Psoas muscle (tissue), 7 donors: ENCODE measurements at regions not wholly inside any gene's neighbourhood (a gene's known extent, or its start where the extent isn't known, plus 50 kb on each side); places are given as distances from the start of the nearest gene placed in this dataset.

Source experiments
- ATAC-seq, 4 donors: fragments of 200-7000 bp; cut with Tn5 transposase; one replicate each; pipeline ENCODE4 v1.9.1; 2020; ENCODE audit warnings: moderate library complexity in 3 of 4, mild to moderate bottlenecking in 2 of 4
- DNase-seq, 2 donors: peaks; one replicate each; pipeline ENCODE4 v3.0.0-alpha.2; 2020
- H3K27ac ChIP-seq: fragments of 200-600 bp; one replicate; pipeline ENCODE4 v1.8.0; 2022
- H3K27me3 ChIP-seq, 3 donors: fragments of 200-600 bp in 1 of 3; one replicate each; pipeline versions ENCODE4 v1.6.1 to v1.8.0; 2013 to 2022; ENCODE audit warnings: low read length in 2 of 3, mild to moderate bottlenecking in 2 of 3, moderate library complexity in 1 of 3; ENCODE audit not compliant: insufficient read depth in 3 of 3
- H3K36me3 ChIP-seq, 2 donors: fragments of 200-600 bp in 1 of 2; one replicate each; pipeline versions ENCODE4 v1.6.1 to v1.8.0; 2013 to 2022; ENCODE audit warnings: low read depth in 1 of 2, mild to moderate bottlenecking in 1 of 2, moderate library complexity in 1 of 2; ENCODE audit not compliant: insufficient read depth in 1 of 2
- H3K4me1 ChIP-seq: fragments of 200-600 bp; one replicate; pipeline ENCODE4 v1.8.0; 2022
- H3K4me3 ChIP-seq: fragments of 200-600 bp; one replicate; pipeline ENCODE4 v1.8.0; 2022; ENCODE audit warnings: mild to moderate bottlenecking
- H3K9me3 ChIP-seq: fragments of 200-600 bp; one replicate; pipeline ENCODE4 v1.8.0; 2022
- CTCF ChIP-seq: fragments of 200-600 bp; IDR thresholded peaks from one replicate; pipeline ENCODE4 v1.8.0; 2022; ENCODE audit warnings: antibody characterized with exemption
- WGBS, 3 donors: extraction: QIAGEN DNeasy Blood & Tissue Kit; methylation state at CpG; one replicate each; pipeline versions ENCODE4 v1.1.6 to v1.1.7; 2013; 5-methylcytosine and 5-hydroxymethylcytosine counted together
- intact Hi-C, 2 donors: fragments of 100-400 bp; cut with DNase I; formaldehyde crosslinking; loops; one replicate each; pipeline versions ENCODE4 v1.11.0 to v1.14.2; 2022
- donor health status: healthy with polysubstance abuse.
- donor health status: DM: no; HTN: no; CAD: no; lungs with moderate emphysema.
- donor health status: Bipolar disorder and iron deficiency.
- donor health status: healthy.
- donor health status: DM: yes; HTN: yes; CAD: no.
- donor health status: DM: no; HTN: no; CAD: no.
- donor health status: DM: yes; HTN: yes; CAD: no.

GRCh38 chr6:78484198-78485064 is 382.9 kb upstream of the IRAK1BP1 start:
- ATAC-seq = no peak
- Histone ChIP-seq H3K4me1 (no peaks in the 10 kb centered on the region), H3K27me3 (no peaks in the 10 kb centered on the region), H3K27ac (no peak overlapping the region), H3K36me3 (no peaks in the 10 kb centered on the region), H3K4me3 (no peak overlapping the region), H3K9me3 (no peaks in the 10 kb centered on the region)
- intact Hi-C loops = no loop called here
- WGBS, 3 donors = 23 to 38% (median 37%) methylated on average over 1 of the region's 1 CpG
- TF ChIP-seq CTCF = no peak
- no peak for DNase-seq

- Histone ChIP-seq H3K27me3 (no peaks in the 10 kb centered on the region), H3K27ac (no peak overlapping the region), H3K9me3 (no peaks in the 10 kb centered on the region), H3K4me3 (no peak overlapping the region), H3K36me3 (no peaks in the 10 kb centered on the region), H3K4me1 (no peaks in the 10 kb centered on the region)
- no peak for ATAC-seq
- no peak for DNase-seq
- 32 to 84% (median 71%) methylated on average over 1 of the region's 1 CpG for WGBS, 3 donors
- intact Hi-C loops = no loop called here
- no peak for TF ChIP-seq CTCF
Observed at GRCh38 chr6:78487401-78487800, 379.9 kb upstream of the IRAK1BP1 start.

GRCh38 chr6:78489874-78490273 is 377.5 kb upstream of the IRAK1BP1 start:
- ATAC-seq (no peak), DNase-seq (no peak)
- no peak overlapping the region for H3K27ac ChIP-seq
- intact Hi-C loops = no loop called here
- H3K36me3 ChIP-seq = no peaks in the 10 kb centered on the region
- H3K27me3 ChIP-seq = no peaks in the 10 kb centered on the region
- no peaks in the 10 kb centered on the region for H3K4me1 ChIP-seq
- TF ChIP-seq CTCF = no peak
- H3K9me3 ChIP-seq = no peaks in the 10 kb centered on the region
- no peak overlapping the region for H3K4me3 ChIP-seq
- WGBS, 3 donors = 51 to 69% (median 61%) methylated on average over 1 of the region's 1 CpG

GRCh38 chr6:78492351-78493017 is 374.9 kb upstream of the IRAK1BP1 start:
- Histone ChIP-seq H3K9me3 (no peaks in the 10 kb centered on the region), H3K36me3 (no peaks in the 10 kb centered on the region), H3K27me3 (no peaks in the 10 kb centered on the region), H3K4me1 (no peaks in the 10 kb centered on the region), H3K27ac (no peak overlapping the region), H3K4me3 (no peak overlapping the region)
- intact Hi-C loops = no loop called here
- ATAC-seq (no peak), DNase-seq (no peak)
- TF ChIP-seq CTCF = no peak
- WGBS, 3 donors = 54 to 60% (median 56%) methylated on average over 4 of the region's 4 CpGs
